UCSD-AML1 (cell line): ENCODE measurements at regions not wholly inside any gene's neighbourhood (a gene's known extent, or its start where the extent isn't known, plus 50 kb on each side); places are given as distances from the start of the nearest gene placed in this dataset.

Source experiments
- DNase-seq: peaks from one replicate; lab custom pipeline; 2025; ENCODE audit not compliant: unreplicated experiment; lab: John Stamatoyannopoulos, UW

DNA sequence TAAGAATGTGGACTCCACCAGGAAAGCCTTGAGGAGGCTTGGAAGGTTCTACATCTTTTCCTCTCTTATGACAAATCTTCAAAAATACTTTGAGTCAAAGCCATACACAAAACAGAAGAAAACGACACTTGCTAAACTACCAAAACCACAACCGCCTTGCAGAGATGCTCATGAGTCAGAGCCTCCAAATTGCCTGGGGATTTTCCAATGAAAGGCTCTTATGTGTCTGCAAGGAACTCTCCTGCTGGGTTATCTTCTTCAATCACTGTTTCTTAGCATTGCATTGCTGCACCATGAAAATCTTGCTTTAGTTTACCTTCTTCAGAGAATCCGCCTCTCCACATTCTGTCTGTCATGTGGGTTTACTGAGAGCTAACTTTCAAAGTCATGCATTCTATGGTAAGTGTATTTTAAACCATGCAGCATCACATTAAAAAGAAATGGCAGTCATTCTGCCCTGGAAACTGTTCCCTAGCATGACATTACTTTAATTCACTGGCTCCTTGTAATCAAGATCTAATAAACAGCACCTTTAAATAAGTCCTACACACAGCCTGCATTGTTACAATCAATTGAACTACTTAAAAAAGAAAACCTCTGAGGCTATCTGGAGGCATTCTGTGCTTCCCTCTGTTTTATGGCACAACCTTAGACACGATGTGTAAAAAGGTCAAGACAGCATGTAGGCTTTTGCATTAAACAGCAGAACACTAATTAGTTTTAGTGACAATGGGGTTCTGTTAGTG is 210.0 kb upstream of the FOXD3 start:
- no peak for DNase-seq

DNA sequence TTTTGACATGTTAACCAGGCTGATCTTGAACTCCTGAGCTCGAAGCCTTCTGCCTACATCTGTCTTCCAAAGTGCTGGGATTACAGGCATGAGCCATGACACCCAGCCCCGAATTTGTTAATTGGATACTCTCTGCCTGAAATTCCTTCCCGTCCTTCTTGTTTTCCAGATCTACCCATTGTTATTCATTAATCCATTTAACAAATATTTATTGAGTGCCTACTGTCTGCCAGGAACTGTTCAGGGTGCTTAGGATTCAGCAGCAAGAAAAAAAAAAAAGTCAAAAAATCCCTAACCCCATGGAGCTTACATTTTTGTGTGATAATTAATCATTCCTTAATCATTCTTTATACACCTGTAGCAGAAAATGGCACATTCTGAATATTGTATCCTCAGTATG is 206.8 kb upstream of the FOXD3 start:
- no peak for DNase-seq

DNA sequence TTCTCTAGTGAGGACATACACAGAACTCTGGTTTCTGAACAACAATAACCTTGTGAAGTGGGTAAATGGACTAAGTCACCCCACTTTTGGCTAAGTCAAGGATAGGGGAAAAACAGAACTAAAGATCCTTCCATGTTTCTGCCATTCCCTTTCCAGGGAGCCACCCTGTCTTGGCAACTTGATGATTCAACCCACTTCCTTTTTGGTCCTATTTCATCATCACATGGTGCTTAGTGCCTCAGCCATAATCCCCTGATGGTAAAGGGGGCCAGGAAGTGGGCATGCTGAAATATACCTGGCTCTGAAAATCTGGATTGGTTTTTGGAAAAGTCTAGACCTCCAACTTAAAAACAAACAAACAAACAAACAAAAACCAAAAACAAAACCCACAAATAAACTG is 206.4 kb upstream of the FOXD3 start:
- DNase-seq = no peak

DNA sequence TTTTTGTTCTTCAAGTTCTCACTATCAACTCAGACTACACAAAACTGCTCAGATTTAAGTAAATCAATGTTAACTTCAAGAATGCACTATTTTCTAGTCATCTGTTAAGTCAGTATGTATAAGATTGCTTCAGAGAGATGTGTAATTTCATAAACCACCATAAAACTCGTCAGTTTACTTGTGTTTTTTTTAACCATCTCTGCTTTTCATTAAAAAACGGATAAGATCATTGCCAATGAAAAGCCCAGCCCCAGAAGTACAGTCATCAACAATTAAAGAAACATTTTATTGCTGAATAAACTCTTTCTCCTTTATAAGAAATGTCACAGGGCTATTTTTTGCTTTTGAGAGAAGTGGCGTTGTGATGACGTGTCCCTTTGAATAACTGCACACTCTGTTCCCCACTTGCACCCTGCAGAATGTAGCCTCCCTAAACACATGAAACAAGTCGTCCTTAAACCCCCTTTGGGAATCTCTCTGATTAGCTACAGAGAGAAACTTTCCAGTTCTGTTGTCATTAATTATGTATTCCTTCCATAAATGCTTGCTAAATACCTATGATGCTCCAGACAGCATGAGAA is 202.7 kb upstream of the FOXD3 start:
- no peak for DNase-seq

DNA sequence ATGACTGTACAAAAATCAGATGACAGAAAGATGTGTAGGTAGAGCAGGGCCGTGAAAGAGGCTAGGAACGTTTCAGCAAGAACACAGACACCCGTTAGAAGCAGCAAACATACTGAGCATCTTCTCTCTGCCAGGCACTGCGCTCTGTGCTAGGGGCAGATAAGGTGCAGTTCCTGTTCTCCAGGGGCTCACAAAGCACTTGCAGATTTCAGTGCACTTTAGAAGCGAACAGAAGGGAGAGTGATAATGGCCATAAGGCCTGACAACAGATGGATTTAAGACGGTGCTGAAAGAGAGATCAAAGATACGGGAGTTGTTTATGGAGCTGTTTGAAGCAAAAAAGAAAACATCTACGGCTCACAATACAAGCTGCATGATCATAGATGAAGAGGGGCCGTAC is 200.3 kb upstream of the FOXD3 start:
- DNase-seq = no peak

DNA sequence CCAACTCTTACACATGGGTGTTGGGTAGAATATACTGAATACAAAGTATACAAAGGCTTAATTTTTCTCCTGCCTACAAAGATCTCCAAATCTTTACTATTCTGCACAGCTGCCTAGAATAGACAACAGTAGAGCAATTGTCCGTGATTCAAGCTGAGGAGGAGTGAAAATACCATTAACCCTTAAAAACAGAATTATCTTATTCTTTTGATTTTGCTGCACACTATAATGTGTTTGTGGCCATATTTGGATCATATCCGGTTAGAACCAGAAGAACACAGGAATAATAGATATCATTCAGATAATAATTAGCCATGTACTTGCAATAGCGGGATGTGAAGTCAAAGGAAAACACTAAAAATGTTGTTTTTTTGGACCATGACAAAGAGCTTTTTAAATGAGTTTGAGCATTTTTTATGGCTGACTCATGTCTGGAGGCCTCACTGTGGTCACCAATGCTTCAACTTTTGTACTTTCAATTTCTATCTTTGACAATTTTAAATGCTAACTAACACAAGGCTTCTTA is 197.6 kb upstream of the FOXD3 start:
- DNase-seq = no peak

DNA sequence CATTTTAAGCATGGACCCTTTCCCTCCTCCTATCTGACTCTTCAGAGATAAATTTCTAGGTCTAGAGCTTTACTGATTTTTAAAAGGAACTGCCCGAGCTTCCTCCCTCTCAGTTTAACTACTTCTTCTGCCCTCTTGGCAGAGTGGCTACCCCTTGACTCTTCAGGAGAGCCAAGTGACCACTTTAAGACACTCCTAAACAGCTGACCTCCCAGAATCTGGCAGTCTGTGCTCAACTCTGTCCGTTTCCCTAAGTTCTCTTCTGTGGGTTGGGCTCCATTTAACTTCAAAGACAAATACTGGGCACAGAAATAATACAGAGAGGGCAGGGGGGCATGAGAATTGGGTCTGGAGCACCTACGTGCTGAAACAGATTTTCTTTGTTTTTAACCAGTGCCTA is 196.3 kb upstream of the FOXD3 start:
- DNase-seq = no peak

DNA sequence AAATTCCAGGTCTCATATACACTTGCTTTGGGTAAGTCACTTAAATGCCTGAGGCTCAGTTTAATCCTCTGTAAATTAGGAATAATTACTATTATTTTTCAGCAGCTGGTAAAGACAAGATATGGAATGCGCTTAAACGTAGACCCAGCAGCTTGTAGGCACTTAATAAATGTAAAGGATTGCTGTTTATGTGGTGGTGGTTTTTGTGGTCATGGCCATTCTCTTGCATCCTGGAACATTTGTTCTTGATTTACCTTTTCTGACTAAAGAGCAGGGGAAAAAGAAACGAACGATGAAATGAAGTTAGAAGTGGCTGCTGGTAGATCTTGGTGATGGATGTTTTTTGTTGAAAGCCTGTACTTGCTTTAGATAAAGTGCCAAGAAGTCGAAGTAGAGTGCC is 195.0 kb upstream of the FOXD3 start:
- no peak for DNase-seq

DNA sequence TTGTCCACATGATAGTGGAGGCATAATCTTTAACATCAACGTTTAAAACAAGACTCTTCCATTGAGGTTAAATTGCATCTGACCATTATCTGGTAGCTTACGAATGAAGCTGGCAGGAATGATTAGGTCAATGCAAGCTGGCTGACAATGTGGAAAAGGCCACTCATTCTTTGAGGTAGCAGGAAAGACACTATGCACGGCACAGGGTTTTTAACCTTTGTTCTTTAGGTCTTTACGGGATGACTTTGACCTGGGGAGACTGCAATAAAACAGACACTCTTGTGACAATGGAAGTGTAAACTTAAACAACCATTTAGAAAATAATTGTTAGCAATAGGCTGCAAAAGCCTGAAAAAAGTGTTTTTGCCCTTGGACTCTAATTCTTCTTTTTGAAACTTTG is 193.8 kb upstream of the FOXD3 start:
- DNase-seq = no peak

DNA sequence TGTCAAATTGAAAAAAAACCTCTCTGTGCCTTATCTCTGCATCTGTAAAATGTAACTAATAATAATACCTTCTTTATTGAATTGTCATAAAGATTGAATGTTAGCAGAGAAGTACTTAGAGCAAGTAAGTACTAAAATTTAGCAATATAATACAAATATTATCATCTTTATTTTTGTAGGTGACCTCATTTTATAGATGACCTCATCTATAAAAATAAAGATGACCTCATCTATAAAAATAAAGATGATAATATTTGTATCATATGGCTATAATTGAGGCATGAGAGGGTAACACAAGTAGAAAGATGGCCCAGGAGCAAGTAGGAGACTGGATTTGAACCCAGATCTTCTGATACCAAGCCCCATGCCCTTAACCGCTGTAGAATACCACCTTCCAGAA is 193.2 kb upstream of the FOXD3 start:
- no peak for DNase-seq

DNA sequence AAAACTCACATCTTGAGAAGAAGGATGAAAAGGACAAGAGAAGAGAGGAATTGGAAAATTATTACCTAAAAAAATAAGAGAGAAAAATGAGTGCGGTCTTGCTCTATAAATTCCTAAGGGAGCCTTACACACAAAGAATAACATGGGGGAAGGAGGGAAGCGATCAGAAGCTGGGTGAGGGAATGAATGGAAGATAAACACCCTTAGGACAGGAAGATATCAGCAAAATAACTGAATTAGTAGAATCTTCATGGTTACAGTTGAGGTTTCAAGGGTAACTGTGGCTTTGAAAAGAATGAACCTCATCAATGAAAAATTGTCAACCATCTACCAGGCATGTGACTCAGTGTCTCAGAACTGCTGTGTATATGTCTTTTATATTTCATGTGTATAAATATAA is 192.5 kb upstream of the FOXD3 start:
- no peak for DNase-seq

DNA sequence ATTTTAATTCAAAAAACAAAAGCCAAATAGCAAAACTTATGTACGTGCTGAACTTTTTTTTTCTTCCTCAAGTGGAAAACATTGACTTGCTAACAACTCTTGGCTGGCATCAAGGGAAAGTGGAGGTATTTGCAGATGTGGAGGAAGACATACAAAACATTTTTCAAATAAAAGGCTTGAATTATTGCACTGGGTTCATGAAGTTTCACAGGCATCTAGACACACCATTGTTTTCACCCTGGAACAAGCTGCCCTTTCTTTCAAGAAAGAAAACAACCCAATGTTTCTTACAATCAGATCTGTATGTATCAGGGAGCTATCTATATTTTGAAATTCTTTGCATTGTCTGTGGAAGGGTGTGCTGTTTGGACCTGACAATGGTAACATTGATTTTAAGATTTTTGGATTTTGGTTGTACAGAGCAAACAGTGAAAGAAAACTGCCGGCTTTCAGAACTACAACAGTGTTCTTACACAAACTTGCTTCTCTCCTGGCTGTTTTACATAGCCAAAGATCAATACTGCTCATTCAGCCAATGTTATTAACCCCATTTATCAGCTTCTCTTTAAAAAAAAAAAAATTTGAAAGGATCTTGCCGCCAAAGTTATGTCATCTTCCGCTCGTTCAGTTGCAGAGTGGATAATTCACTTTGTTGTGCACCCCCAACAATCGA is 187.7 kb upstream of the FOXD3 start:
- DNase-seq = no peak

DNA sequence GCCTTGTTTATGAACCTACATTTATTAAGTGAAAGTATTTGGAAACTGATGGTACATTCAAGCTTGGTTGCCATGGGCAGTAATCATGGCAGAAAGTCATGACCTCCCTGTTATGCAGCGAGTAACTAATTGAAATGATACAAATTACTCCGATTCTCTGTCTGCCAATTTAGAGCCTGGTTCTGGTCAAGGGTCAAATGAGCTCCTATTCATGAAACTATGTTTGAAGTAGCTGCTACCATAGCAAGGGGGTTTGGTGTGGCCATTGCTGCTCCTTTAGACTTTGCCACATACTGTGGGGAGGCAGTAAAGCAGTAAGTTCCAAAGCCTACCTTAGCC is 187.2 kb upstream of the FOXD3 start:
- no peak for DNase-seq

DNA sequence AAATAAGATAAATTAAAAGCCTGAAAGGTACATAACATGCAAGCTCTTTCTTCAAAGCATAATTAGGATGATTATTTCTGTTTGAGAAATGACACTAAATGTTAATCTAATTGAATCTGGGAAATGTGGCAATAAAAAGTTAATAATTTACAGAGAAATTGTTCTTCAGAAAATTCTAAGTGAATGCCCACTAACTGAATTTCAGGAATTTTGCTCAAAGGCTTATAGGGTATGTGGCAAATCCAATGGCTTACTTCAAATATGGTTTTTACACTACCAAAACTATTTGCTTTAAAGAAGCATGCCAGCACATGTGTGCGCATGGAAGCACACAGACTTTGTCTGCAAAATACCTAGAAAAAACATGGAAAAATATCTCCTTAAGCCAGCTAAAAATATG is 186.6 kb upstream of the FOXD3 start:
- DNase-seq = no peak

DNA sequence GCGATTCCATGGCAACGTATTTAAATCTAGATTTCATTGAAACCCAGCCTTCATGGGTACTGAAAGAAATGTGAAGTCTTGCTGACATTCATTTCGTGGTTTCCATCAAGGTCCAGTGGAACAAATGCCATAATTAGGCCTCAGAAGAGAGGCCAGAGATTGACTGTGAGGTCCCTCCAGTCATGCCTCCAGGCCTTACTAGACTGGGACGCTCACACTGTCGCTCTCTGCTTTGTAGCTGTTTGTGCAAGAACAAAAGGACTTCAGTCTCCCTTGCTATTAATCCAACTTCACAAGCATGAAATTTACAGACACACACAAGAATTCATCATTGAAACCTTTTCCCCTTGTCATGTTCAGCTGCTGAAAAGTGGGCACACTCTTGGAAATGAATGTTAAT is 180.4 kb upstream of the FOXD3 start:
- no peak for DNase-seq

DNA sequence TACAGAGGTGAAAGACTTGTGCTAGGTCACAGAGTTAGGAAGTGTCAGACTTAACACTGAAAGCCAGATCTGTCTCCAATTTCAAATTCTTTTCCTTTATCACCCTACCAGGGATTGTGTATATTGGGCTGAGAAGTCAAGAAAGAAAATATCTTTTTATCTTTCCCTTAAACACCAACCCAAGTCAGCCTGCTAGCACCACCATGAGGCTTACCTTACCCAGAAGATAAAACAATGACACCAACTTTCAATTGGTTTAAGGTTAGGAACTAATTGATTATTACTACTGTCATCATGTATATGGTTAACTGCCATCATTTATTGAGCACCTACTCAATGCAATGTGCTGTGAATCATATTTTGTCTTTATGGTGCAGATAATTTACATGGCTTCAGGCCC is 178.9 kb upstream of the FOXD3 start:
- DNase-seq = no peak

DNA sequence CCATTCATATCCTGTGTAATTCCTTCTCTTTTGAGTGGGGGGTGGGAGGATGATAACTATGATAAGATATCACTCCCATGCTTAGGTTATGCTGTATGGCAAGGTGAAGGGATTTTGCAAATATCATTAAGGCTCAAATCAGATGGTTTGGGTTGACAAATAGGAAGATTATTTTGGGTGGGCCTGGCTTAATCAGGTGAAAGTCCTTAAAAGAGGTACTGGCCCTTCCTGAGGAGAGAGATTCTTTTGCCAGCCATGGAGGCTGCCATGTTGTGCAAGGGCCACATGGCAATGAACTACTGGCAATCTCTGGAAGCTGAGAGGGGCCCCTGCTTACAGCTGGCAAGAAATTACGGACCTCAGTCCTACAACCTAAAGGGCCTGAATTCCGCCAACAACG is 174.6 kb upstream of the FOXD3 start:
- no peak for DNase-seq

DNA sequence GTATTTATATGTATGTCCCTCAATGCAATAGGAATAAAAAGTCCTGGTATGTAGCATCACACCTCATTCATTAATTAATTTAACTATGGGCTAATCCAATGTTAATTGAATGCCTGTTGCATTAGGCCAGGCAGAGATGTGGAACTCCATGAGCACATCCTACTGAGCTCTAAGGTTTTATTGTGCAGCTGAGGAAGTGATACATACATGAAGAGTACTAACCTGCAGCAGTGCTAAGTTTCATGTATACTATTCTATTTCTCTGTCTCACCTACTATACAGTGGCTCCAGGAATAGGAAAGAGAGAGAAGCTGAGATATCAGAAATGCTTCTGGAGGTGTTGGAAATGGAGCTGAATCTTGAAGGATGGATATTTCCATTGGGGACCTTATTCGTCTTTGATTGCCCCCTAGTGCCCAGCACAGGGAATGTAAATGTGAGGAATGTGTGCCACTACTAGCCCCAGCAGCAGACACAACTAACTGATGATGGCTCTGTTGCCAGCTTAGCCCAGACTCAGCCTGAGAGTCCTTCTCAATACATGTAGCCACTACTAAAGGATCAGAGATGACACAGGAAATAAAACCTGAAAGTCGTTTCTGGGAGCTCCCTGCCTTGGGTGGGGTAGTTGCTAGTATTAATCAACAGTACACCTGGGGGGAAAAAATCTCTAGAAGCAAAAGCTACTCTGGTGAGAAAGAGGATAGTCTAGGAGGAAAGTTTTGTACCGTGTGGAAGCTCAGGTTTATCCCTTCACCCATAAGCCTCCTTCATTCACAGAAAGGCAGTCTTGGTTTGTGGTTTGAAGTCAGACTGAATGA is 173.3 kb upstream of the FOXD3 start:
- DNase-seq = peak; percentile 7

DNA sequence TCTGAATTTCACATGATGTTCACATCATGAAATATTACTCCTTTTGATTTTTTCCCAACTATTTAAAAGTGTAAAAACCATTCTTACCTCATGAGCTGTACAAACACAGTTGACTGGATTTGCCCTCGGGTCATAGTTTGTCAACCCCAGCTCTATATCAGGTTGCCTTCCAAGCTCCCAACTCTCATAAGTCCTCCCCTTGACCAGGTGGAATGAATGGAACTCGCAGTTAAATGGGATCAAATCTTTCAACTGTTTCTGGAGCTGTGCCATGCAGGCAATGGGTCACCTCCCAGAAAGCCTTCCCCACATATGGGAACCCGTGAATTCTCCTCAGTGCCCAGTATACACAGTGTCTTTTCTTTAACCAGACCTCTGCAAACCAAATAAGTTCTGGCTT is 169.8 kb upstream of the FOXD3 start:
- DNase-seq = no peak

DNA sequence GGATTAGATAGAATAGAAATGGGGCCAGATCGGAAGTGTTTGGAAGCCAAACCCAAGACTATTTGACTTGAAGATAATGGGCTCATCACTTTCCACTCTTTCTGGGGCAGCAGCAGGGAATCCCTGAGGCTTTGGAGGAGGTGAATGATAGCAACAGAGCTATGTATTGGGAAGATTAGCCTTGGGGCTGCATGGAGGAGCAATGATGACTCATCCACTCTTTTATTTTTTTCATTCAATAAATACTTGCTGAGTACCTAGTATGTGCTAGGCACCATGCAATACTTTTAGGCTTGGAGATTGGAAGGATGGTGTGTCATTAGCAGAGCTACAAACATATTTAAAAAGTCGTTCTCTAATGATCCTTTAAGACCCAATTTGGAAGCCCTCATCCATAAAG is 166.9 kb upstream of the FOXD3 start:
- DNase-seq = no peak

DNA sequence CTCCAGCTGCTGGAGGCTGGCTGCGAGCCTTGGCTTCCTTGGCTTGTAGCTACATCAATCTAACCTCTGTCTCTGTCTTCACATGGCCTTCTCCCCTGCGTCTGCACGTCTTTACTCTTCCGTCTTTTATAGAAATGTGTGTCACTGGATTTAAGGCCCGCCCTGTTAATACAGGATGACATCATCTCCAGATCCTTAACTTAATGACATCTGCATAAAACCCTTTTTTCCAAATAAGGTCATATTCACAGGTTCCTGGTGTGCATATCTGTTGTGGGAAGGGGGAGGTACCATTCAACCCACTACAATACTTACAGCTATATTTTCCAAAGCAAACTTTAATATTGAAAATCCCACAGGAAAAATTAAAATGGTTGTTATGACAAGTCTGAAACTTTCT is 165.3 kb upstream of the FOXD3 start:
- DNase-seq = no peak

DNA sequence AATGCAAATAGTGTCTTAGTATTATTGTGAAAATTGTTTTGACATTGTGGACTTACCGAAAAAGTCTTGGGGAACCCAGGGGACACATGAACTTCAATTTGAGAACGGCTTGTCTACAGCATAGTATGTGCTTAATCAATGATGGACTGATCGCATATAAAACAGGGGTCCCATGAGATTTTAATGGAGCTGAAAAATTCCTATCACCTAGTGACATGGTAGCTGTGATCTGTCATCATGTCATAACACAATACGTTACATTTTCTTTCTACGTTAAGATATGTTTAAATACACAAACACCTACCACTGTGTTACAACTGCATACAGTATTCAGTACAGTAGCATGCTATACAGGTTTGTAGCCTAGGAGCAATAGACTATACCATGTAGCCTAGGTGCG is 153.3 kb upstream of the FOXD3 start:
- no peak for DNase-seq
